ENCODE measurements at regions not wholly inside any gene's neighbourhood (a gene's known extent, or its start where the extent isn't known, plus 50 kb on each side); places are given as distances from the start of the nearest gene placed in this dataset.

- Histone ChIP-seq H3K23me2 (ENCODE audit: insufficient read length, low read depth, low read length, poor library complexity, severe bottlenecking) (no peaks in the 10 kb centered on the region), H3K79me1 (ENCODE audit: insufficient read depth, low read depth, low read length, poor library complexity, severe bottlenecking) (no peaks in the 10 kb centered on the region), H3K18ac (ENCODE audit: insufficient read length, low read depth, low read length) (no peak overlapping the region), H3K4me1 (ENCODE audit: insufficient read depth, low read length) (no peaks in the 10 kb centered on the region), H4K8ac (replicated peaks; ENCODE audit: insufficient read length, low read depth, low read length) (no peak overlapping the region), H3K27me3 (ENCODE audit: insufficient read depth, low read length) (no peaks in the 10 kb centered on the region), H2BK5ac (ENCODE audit: insufficient read length, low read length) (no peak overlapping the region), H2BK20ac (ENCODE audit: low read depth, low read length, poor library complexity, severe bottlenecking) (no peak overlapping the region), H3K4ac (ENCODE audit: low read depth, low read length) (no peak overlapping the region), H4K20me1 (ENCODE audit: control insufficient read depth, insufficient read depth, insufficient read length) (no peaks in the 10 kb centered on the region), H4K5ac (ENCODE audit: insufficient read length, low read depth, low read length) (no peak overlapping the region), H3K79me2 (ENCODE audit: insufficient read depth, low read length) (no peaks in the 10 kb centered on the region), H3T11ph (ENCODE audit: low read length) (no peak overlapping the region), H2AK5ac (ENCODE audit: insufficient read length, low read length) (no peak overlapping the region), H2BK120ac (ENCODE audit: low read depth, low read length, poor library complexity, severe bottlenecking) (no peak overlapping the region), H3K4me2 (ENCODE audit: insufficient read depth, insufficient read length, low read length) (no peak overlapping the region), H3K9ac (ENCODE audit: extremely low read depth, insufficient read length, low read length) (no peak overlapping the region), H3K23ac (ENCODE audit: insufficient read length, low read depth, low read length) (no peak overlapping the region), H3K27ac (ENCODE audit: insufficient read length, low read depth, low read length) (no peak overlapping the region), H3K9me3 (ENCODE audit: control insufficient read depth, low read depth, low read length) (no peaks in the 10 kb centered on the region), H2AFZ (ENCODE audit: low read length) (no peak overlapping the region), H2BK15ac (ENCODE audit: low read depth, low read length) (no peak overlapping the region), H2BK12ac (ENCODE audit: insufficient read length, low read depth, low read length) (no peak overlapping the region), H4K91ac (ENCODE audit: insufficient read length, low read depth, low read length) (no peak overlapping the region), H3K14ac (ENCODE audit: insufficient read depth, low read length) (no peak overlapping the region), H3K56ac (ENCODE audit: insufficient read length, low read depth, low read length) (no peak overlapping the region)
- DNase-seq, result no peak
- Mint-ChIP-seq H3K9me3 (no peaks in the 10 kb centered on the region), H3K4me3 (no peak overlapping the region), H3K4me1 (peaks cover 12 to 26% of the 10 kb centered on the region in 2 experiments), H3K36me3 (ENCODE audit: insufficient read depth in 1 of 3, low read depth in 3 of 3) (no peaks in the 10 kb centered on the region), H3K27me3 (ENCODE audit: low read depth) (peaks cover 4% of the 10 kb centered on the region), H3K27ac (no peak overlapping the region)
- no CpG with 5 or more reads among the region's 18 CpGs for WGBS (ENCODE audit: extremely low coverage, insufficient read length, low lambda C conversion rate)
- TF ChIP-seq, protein P1, sequence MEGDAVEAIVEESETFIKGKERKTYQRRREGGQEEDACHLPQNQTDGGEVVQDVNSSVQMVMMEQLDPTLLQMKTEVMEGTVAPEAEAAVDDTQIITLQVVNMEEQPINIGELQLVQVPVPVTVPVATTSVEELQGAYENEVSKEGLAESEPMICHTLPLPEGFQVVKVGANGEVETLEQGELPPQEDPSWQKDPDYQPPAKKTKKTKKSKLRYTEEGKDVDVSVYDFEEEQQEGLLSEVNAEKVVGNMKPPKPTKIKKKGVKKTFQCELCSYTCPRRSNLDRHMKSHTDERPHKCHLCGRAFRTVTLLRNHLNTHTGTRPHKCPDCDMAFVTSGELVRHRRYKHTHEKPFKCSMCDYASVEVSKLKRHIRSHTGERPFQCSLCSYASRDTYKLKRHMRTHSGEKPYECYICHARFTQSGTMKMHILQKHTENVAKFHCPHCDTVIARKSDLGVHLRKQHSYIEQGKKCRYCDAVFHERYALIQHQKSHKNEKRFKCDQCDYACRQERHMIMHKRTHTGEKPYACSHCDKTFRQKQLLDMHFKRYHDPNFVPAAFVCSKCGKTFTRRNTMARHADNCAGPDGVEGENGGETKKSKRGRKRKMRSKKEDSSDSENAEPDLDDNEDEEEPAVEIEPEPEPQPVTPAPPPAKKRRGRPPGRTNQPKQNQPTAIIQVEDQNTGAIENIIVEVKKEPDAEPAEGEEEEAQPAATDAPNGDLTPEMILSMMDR (conservative IDR thresholded peaks at IDR 0.05), result no peak
Observed at GRCh38 chr1:25065795-25066238, 135.7 kb upstream of the RUNX3 start.

Data from H9 (cell line).